Neural progenitor cell (in vitro differentiated cells): ENCODE measurements at regions not wholly inside any gene's neighbourhood (a gene's known extent, or its start where the extent isn't known, plus 50 kb on each side); places are given as distances from the start of the nearest gene placed in this dataset.

Experiments used
- DNase-seq: peaks from one replicate; pipeline ENCODE4 v3.0.0-alpha.2; 2016; ENCODE audit warnings: low spot score
- H2AFZ ChIP-seq: fragments of 200-600 bp; sonication (generic); replicated peaks from 2 replicates; pipeline ENCODE4 v1.6.1; 2016; ENCODE audit warnings: antibody characterized with exemption
- H3F3A ChIP-seq: fragments of 200-600 bp; sonication (generic); 2 replicates; pipeline ENCODE4 v1.6.1; 2016; ENCODE audit warnings: antibody characterized with exemption, low read depth
- H3K27ac ChIP-seq: fragments of 200-600 bp; sonication (generic); 2 replicates; pipeline ENCODE4 v1.5.1; 2016; ENCODE audit warnings: mild to moderate bottlenecking
- H3K27me3 ChIP-seq: fragments of 200-600 bp; sonication (generic); 2 replicates; pipeline ENCODE4 v1.6.1; 2016; ENCODE audit warnings: mild to moderate bottlenecking, moderate library complexity
- H3K36me3 ChIP-seq: fragments of 200-600 bp; sonication (generic); 2 replicates; pipeline ENCODE4 v1.5.1; 2016
- H3K4me1 ChIP-seq: fragments of 200-600 bp; sonication (generic); 2 replicates; pipeline ENCODE4 v1.6.1; 2016; ENCODE audit warnings: mixed run types
- H3K4me2 ChIP-seq: fragments of 200-600 bp; sonication (generic); 2 replicates; pipeline ENCODE4 v1.6.1; 2016
- H3K4me3 ChIP-seq: fragments of 200-600 bp; sonication (generic); 2 replicates; pipeline ENCODE4 v1.5.1; 2016
- H3K79me2 ChIP-seq: fragments of 200-600 bp; sonication (generic); 2 replicates; pipeline ENCODE4 v1.6.1; 2016; ENCODE audit warnings: low read depth
- H3K9ac ChIP-seq: fragments of 200-600 bp; sonication (generic); 2 replicates; pipeline ENCODE4 v1.6.1; 2016
- H3K9me3 ChIP-seq: fragments of 200-600 bp; sonication (generic); 2 replicates; pipeline ENCODE4 v1.5.1; 2016; ENCODE audit warnings: low read depth
- H4K20me1 ChIP-seq: fragments of 200-600 bp; sonication (generic); 2 replicates; pipeline ENCODE4 v1.6.1; 2016; ENCODE audit warnings: low read depth
- H3K27ac Mint-ChIP-seq: 3 replicates; pipeline ENCODE4 v1.8.0; 2021; ENCODE audit warnings: mixed read lengths
- H3K27me3 Mint-ChIP-seq: 2 replicates; pipeline ENCODE4 v1.8.0; 2022; ENCODE audit warnings: low read depth, mild to moderate bottlenecking, inconsistent platforms, moderate library complexity, mixed read lengths; ENCODE audit not compliant: insufficient read depth
- H3K36me3 Mint-ChIP-seq: 3 replicates; pipeline ENCODE4 v1.8.0; 2021; ENCODE audit warnings: mixed read lengths
- H3K4me1 Mint-ChIP-seq: 3 replicates; pipeline ENCODE4 v1.8.0; 2021; ENCODE audit warnings: mixed read lengths
- H3K4me3 Mint-ChIP-seq: 3 replicates; pipeline ENCODE4 v1.8.0; 2021; ENCODE audit warnings: mild to moderate bottlenecking, moderate library complexity, mixed read lengths
- H3K9me3 Mint-ChIP-seq: 3 replicates; pipeline ENCODE4 v1.8.0; 2020; ENCODE audit warnings: mixed read lengths
- CTCF ChIP-seq: fragments of 200-600 bp; sonication (generic); IDR thresholded peaks from 2 replicates; pipeline ENCODE4 v1.5.1; 2017; ENCODE audit warnings: antibody characterized with exemption, mild to moderate bottlenecking
- EZH2 ChIP-seq: fragments of 200-600 bp; sonication (generic); IDR thresholded peaks from 2 replicates; pipeline ENCODE4 v1.6.1; 2017; ENCODE audit warnings: antibody characterized with exemption, mild to moderate bottlenecking, moderate library complexity
- EZH2phosphoT487 ChIP-seq: fragments of 200-600 bp; sonication (generic); IDR thresholded peaks from 2 replicates; pipeline ENCODE4 v1.6.1; 2017; ENCODE audit warnings: antibody characterized with exemption

- H3K9me3 Mint-ChIP-seq = no peaks in the 10 kb centered on the region
- H3K27me3 Mint-ChIP-seq = peaks cover 3% of the 10 kb centered on the region
- Histone ChIP-seq H3K4me3 (no peak overlapping the region), H3K4me1 (no peaks in the 10 kb centered on the region), H3K9me3 (no peaks in the 10 kb centered on the region), H3K27me3 (no peaks in the 10 kb centered on the region), H3K36me3 (no peaks in the 10 kb centered on the region), H3K4me2 (no peak overlapping the region), H3F3A (no peaks in the 10 kb centered on the region), H3K27ac (no peak overlapping the region), H4K20me1 (no peaks in the 10 kb centered on the region), H2AFZ (no peak overlapping the region), H3K9ac (no peak overlapping the region), H3K79me2 (no peaks in the 10 kb centered on the region)
- TF ChIP-seq CTCF = peak; percentile 20
- TF ChIP-seq EZH2phosphoT487 = no peak
- no peak for TF ChIP-seq EZH2
- peak; percentile 47 for DNase-seq
- H3K27ac Mint-ChIP-seq = peak overlapping the region; percentile 20
- peaks cover 18% of the 10 kb centered on the region for H3K4me1 Mint-ChIP-seq
- H3K36me3 Mint-ChIP-seq = no peaks in the 10 kb centered on the region
- H3K4me3 Mint-ChIP-seq = no peak overlapping the region
These were observed 69.4 kb upstream of the PRIMA1 start for GRCh38 chr14:93857500-93858283.

- Mint-ChIP-seq H3K4me1 (peaks cover 18% of the 10 kb centered on the region), H3K4me3 (no peak overlapping the region), H3K36me3 (no peaks in the 10 kb centered on the region), H3K27ac (no peak overlapping the region), H3K9me3 (no peaks in the 10 kb centered on the region), H3K27me3 (peaks cover 4% of the 10 kb centered on the region)
- no peaks in the 10 kb centered on the region for H3F3A ChIP-seq
- H3K4me1 ChIP-seq = no peaks in the 10 kb centered on the region
- no peaks in the 10 kb centered on the region for H3K36me3 ChIP-seq
- H3K9me3 ChIP-seq = no peaks in the 10 kb centered on the region
- no peak overlapping the region for H3K27ac ChIP-seq
- TF ChIP-seq CTCF = no peak
- TF ChIP-seq EZH2phosphoT487 = no peak
- TF ChIP-seq EZH2 = no peak
- no peak overlapping the region for H3K9ac ChIP-seq
- no peak overlapping the region for H3K4me2 ChIP-seq
- no peak for DNase-seq
- H4K20me1 ChIP-seq = no peaks in the 10 kb centered on the region
- H3K79me2 ChIP-seq = no peaks in the 10 kb centered on the region
- no peak overlapping the region for H3K4me3 ChIP-seq
- H3K27me3 ChIP-seq = no peaks in the 10 kb centered on the region
- H2AFZ ChIP-seq = no peak overlapping the region
These were observed 68.8 kb upstream of the PRIMA1 start for GRCh38 chr14:93857081-93857480.

- H3K36me3 ChIP-seq = no peaks in the 10 kb centered on the region
- no peaks in the 10 kb centered on the region for H3F3A ChIP-seq
- H3K9me3 ChIP-seq = no peaks in the 10 kb centered on the region
- H3K79me2 ChIP-seq = no peaks in the 10 kb centered on the region
- no peak overlapping the region for H3K27ac Mint-ChIP-seq
- no peak overlapping the region for H3K4me2 ChIP-seq
- peaks cover 5% of the 10 kb centered on the region for H3K4me1 ChIP-seq
- H3K4me3 Mint-ChIP-seq = no peak overlapping the region
- no peaks in the 10 kb centered on the region for H3K36me3 Mint-ChIP-seq
- no peak overlapping the region for H3K4me3 ChIP-seq
- H3K9ac ChIP-seq = no peak overlapping the region
- H3K27me3 ChIP-seq = no peaks in the 10 kb centered on the region
- no peak overlapping the region for H2AFZ ChIP-seq
- TF ChIP-seq EZH2phosphoT487 (no peak), CTCF (no peak), EZH2 (no peak)
- H3K27me3 Mint-ChIP-seq = peaks cover 4% of the 10 kb centered on the region
- H3K27ac ChIP-seq = no peak overlapping the region
- no peak for DNase-seq
- H4K20me1 ChIP-seq = no peaks in the 10 kb centered on the region
- H3K4me1 Mint-ChIP-seq = peaks cover 18% of the 10 kb centered on the region
- no peaks in the 10 kb centered on the region for H3K9me3 Mint-ChIP-seq
These were observed 67.5 kb upstream of the PRIMA1 start for GRCh38 chr14:93855737-93856136.
